Putamen (tissue), 1 donor: ENCODE measurements at regions not wholly inside any gene's neighbourhood (a gene's known extent, or its start where the extent isn't known, plus 50 kb on each side); places are given as distances from the start of the nearest gene placed in this dataset.

Experiments
- DNase-seq: peaks from one replicate; pipeline ENCODE4 v3.0.0-alpha.2; 2016; ENCODE audit warnings: low spot score

- DNase-seq: no peak
These were observed 52.7 kb upstream of the ERCC6L2 start for GRCh38 chr9:95822583-95823431.

GRCh38 chr9:95822015-95822414 lies 53.5 kb upstream of the ERCC6L2 start:
- no peak for DNase-seq

DNA sequence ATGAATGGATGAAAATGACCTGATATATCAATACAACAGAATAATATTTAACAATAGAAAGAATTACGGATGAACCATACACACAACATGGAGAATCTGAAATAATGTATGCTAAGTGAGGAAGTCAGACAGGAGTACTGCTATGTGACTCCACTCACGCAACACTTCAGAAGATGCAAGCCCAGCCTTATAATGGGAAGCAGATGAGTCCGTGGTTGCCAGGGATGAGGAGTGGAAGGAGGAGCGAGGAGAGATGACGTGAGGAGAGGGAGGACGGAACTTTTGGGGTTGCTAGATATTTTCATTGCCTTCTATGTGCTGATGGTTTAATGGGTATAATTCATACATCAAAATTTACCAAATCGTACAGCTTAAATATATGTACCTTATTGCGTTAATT lies 55.4 kb upstream of the ERCC6L2 start:
- DNase-seq: no peak

DNA sequence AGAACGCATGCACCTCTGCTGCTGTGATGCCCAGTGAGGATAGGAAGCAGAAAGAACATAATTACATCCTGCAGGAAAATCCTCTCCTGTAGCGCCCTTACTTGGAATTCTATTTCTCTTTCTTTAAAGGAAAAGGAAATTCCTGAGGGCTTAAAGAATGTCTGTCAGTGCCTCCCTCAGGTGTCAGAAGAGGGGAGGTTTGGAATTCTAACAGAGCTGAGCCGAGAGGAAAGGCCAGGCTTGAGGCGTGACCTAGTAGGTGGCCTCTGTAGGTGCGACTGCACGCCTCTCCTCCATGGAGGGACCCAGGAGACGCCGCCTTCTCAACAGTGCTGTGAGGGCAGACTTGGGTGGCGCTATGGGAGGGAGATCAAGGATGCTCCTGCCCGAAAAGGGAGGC lies 55.9 kb upstream of the ERCC6L2 start:
- no peak for DNase-seq

- DNase-seq: no peak
These were observed 58.3 kb upstream of the ERCC6L2 start for GRCh38 chr9:95817205-95817604.

- DNase-seq: no peak
These were observed 58.8 kb upstream of the ERCC6L2 start for GRCh38 chr9:95816716-95817115.

GRCh38 chr9:95815961-95816360 lies 59.5 kb upstream of the ERCC6L2 start:
- no peak for DNase-seq

GRCh38 chr9:95815133-95815532 lies 60.4 kb upstream of the ERCC6L2 start:
- DNase-seq: no peak

DNA sequence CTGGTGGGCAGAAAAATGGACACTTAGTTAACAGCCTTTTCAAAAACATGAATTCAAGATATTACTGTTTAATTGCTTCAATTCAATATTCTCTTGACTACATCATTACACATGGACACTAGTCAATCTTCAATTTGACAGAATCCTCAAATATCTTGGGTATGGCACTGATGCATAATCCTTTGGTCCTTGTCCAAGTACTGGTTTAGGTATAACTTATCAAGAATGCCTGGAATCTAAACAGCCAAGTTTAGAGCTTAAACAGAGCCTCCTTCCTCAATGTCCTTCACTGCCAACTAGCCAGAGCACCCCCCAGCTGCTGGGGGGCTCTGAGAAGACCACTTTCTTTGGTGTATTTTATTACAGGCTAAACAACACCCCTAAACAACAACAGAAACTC lies 61.6 kb upstream of the ERCC6L2 start:
- DNase-seq: no peak

- no peak for DNase-seq
These were observed 64.7 kb upstream of the ERCC6L2 start for GRCh38 chr9:95810814-95811213.

DNA sequence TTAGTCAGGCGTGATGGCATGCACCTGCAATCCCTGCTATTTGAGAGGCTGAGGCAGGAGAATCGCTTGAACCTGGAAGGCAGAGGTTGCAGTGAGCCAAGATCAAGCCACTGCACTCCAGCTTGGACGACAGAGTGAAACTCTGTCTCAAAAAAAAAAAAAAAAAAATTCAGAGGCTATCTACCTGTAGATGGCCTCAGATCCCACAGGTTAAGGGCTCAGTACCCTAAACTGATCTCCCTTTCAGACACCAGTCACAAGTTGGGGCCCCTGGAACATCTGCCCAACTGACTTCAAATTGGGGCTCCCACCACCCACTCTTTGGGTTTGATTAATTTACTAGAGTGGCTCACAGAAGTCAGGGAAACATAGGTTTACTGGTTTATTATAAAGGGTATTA lies 65.4 kb upstream of the ERCC6L2 start:
- DNase-seq: no peak

DNA sequence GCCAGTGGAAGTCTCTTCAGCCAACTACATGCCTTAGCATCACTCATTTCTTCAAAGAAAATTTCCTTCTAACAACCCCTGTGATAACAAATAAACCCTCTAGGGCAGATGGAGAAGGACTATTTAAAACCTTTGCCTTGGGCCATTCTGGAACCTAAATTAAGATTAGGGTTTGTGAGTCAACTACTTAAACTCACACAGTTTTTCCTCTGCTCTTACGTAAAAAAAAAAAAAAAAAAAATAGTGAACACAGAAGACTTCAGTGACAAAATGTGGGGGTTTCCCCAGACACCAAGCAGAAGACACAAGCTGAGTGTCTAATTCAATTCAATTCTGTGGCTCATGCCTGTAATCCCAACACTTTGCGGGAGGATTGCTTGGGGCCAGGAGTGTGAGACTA lies 65.8 kb upstream of the ERCC6L2 start:
- no peak for DNase-seq

DNA sequence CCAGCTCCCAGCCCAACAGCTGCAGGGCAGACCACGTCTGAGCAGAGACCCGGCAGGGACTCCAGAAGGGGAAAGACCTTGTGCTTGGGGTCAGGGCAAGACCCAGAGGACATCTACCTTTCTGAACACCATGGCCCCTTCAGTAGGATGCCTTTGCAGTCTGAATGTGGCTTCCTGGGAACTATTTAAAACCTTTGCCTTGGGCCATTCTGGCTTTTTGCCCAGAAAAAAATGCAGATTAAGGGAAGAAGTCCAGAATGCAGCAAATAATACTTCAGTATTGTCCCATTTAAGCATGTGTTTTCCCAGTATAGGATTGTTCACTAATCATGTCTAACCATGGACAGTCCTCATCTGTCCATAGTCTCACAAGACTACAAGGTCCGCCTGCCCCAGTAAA lies 67.5 kb upstream of the ERCC6L2 start:
- DNase-seq: no peak

- peak; percentile 21 for DNase-seq
These were observed 68.1 kb upstream of the ERCC6L2 start for GRCh38 chr9:95807326-95807947.

DNA sequence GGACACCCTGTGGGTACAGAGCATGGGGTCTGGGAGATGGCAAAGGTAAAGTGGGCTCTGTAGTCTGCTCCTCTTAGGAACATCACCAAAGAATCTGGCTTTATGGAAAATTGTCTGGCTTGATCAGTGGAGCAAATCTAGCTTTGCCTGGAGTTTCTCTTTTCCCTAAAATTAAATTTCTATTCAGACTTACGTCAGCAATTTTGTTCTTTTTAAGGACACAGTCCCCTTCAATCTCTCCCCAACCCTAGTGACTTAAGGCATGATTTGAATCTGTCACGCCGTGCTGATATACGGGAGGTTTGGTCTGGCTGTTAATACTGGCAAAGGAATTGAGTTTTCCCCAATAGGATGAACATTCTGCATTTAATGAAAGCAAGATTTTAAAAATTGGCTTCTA lies 72.3 kb upstream of the ERCC6L2 start:
- DNase-seq: no peak

- DNase-seq: no peak
These were observed 73.7 kb upstream of the ERCC6L2 start for GRCh38 chr9:95801797-95802196.

DNA sequence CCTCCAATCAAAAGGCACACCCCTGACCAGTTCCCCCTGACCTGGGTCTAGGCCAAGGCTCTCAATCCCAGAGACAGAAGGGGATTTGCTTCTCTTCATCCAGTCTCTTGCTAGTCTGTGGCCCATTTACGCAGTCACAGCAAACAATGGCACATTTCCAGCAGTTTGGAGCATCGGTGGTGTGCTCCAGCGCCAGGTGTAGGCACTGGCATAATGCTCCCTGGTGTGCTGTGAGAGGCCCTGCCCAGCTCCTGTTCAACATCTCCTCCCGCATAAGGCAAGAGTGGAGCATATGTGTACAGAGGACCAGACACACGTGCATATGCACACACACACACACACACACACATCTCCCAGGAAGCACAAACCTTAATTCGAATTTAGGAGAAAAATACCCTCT lies 79.5 kb upstream of the ERCC6L2 start:
- DNase-seq: no peak

DNA sequence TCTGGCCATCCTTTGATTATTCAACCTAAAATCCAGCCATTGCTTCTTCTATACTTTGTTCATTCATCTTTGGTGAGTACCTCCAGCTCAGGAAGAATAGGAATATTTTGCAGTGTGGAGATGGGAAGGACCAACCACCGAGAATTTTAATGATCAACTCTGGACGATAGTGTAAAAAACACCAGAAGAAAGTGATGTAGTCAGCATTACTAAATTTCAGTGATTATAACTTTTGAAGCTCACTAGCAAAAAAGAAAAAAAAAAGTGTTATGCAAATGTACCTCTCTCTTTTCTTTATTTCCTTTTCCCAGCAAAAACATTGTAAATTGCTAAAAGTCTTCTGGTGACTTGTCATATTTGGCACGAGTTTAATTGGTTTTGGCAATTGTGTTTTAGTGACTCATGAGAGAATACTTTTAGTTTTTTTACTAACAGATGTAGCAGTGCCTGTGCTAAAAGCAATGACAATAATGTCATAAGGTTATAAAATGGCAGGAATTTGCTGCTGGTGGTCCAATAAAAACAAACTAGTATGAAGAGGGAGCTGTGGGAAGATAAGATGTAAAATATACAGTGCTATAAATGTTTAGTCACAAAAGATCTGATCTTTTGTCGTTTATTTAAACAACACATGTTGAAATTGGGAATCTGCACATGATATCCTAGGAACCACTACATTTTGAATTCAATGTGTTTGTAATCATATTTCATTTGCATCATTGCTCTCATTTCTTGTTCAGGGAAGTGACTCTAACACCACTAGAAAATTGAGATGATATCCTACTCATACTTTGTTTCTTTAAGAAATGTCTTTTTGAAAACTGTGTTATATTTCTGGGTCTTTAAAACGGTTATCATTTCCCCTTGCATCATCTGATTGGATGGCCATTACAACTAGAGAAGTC lies 81.3 kb upstream of the ERCC6L2 start:
- no peak for DNase-seq

DNA sequence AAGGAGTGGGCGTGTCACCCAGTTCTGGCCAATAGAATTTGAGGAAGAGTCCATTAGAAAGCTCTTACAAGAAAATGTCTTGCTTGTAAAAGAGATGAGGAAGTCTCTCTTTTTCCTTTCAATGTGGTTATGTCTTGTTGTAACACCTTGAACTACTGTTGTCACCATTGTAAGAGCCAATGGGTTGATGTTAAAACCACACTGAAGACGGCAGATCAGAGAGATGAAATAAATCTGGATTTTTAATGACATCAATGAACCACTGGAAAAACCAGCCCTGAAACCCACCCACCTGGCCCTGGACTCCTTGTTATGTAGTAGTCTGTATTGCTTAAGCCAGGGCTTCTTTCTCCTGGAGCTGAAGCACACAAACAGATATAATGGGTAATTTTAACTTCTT lies 83.8 kb upstream of the ERCC6L2 start:
- no peak for DNase-seq

- DNase-seq: no peak
These were observed 84.2 kb upstream of the ERCC6L2 start for GRCh38 chr9:95791286-95791685.

GRCh38 chr9:95788521-95788991 lies 86.9 kb upstream of the ERCC6L2 start:
- no peak for DNase-seq

DNA sequence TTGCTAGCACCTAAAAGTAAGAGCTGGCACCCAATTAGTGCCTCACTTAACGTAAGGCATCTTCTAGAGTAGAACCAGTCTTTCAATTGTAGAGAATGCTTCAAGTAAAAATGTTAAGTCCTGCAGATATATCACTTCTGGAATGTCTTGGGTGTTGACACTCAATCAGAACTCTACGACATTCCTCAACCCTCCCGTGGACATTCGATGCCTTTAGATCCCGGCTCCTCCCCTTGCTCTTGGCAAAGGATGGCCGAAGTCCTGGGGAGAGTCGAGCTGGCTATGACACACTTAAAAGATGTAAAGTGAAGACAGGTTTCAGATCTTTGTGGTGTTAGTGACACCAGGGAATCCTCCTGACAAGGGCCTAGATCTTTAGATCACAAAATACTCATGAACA lies 87.5 kb upstream of the ERCC6L2 start:
- DNase-seq: no peak

DNA sequence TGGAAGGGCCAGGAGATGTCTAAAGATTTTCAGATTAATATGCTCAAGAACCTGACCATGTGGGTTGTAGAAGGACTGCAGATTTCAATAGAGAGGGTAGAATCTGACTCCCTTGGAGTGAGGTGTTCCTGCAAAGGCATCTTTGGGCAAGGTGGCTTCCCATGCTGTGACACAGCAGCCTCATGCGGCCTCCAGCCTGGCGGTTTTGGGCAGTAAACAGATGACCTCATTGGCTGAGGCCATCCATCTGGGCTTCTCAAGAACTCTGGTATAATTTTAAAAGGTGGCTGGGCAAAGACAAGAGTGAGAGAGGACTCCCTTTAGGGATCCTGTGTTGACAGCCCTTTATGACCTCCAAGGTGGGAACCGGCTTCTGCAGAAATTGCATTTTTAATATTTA lies 90.3 kb upstream of the ERCC6L2 start:
- DNase-seq: no peak
